ENCODE measurements at regions not wholly inside any gene's neighbourhood (a gene's known extent, or its start where the extent isn't known, plus 50 kb on each side); places are given as distances from the start of the nearest gene placed in this dataset.

GRCh38 chr12:42704810-42705401 is 115.4 kb upstream of the PRICKLE1 start:
- no peak for TF ChIP-seq EZH2 (IDR thresholded peaks at IDR 0.05; ENCODE audit: low read length)
- no peak for TF ChIP-seq CTCF (optimal IDR thresholded peaks at IDR 0.05 in 1 of 3, IDR thresholded peaks at IDR 0.05 in 1 of 3, conservative IDR thresholded peaks at IDR 0.05 in 1 of 3; ENCODE audit: extremely low read depth in 1 of 3, insufficient read depth in 2 of 3, low read length in 3 of 3)

Measured in keratinocyte (primary cell).